K562 (cell line): ENCODE measurements at regions not wholly inside any gene's neighbourhood (a gene's known extent, or its start where the extent isn't known, plus 50 kb on each side); places are given as distances from the start of the nearest gene placed in this dataset.

ENCODE experiments used
- ATAC-seq: fragments of 200-7000 bp; cut with Tn5 transposase; 3 replicates; pipeline ENCODE4 v1.9.1; 2020; ENCODE audit warnings: moderate library complexity
- BruUV-seq: library from RNA; stranded (reverse); fragments of 400-500 nt; replicated peaks from 2 replicates; lab custom pipeline; 2021; lab: Mats Ljungman, UMichigan
- CTCF ChIA-PET: fragments of 300-600 bp; formaldehyde crosslinking; extraction: SDS; loops from one replicate; lab custom pipeline; 2021; ENCODE audit warnings: low intra/inter-chr PET ratio; lab: Yijun Ruan, JAX
- POLR2A ChIA-PET: fragments of 300-600, 350-650 bp; sonication (Branson Sonifier 250); formaldehyde crosslinking; extraction: SDS; loops from one replicate; lab custom pipeline; 2021; ENCODE audit warnings: antibody characterized with exemption, inconsistent platforms; lab: Yijun Ruan, JAX
- DNase-seq, 4 experiments: peaks; one replicate each; pipeline versions ENCODE4 v3.0.0 to v3.0.0-alpha.2; 2011 to 2018; ENCODE audit warnings: low spot score in 3 of 4, mixed read lengths in 3 of 4; ENCODE audit errors: extremely low read depth in 1 of 4
- FAIRE-seq: peaks from 2 replicates; lab custom pipeline; 2011; peaks lifted over from hg19 to GRCh38; lab: Jason Lieb, UNC
- H2AFZ ChIP-seq: 2 replicates; pipeline ENCODE4 v1.6.0; 2011; ENCODE audit warnings: low read depth, low read length, control low read depth, inconsistent platforms
- H3K27ac ChIP-seq: fragments of 200-600 bp; 3 replicates; pipeline ENCODE4 v1.8.0; 2011; ENCODE audit warnings: low read depth, mild to moderate bottlenecking, control low read depth, inconsistent platforms, low read length, moderate library complexity, mixed read lengths; ENCODE audit errors: extremely low read depth
- H3K27me3 ChIP-seq, 2 experiments: fragments of 300-600 bp in 1 of 2; 2 replicates in 1 of 2; 3 replicates in 1 of 2; pipeline versions ENCODE4 v1.6.0 to v1.8.0; 2011; ENCODE audit warnings: inconsistent platforms in 2 of 2, low read length in 2 of 2, mild to moderate bottlenecking in 1 of 2, mixed read lengths in 1 of 2, moderate library complexity in 1 of 2; ENCODE audit not compliant: control insufficient read depth in 2 of 2, insufficient read depth in 2 of 2
- H3K36me3 ChIP-seq: fragments of 300-600 bp; 3 replicates; pipeline ENCODE4 v1.8.0; 2011; ENCODE audit warnings: mild to moderate bottlenecking, low read length, inconsistent platforms; ENCODE audit not compliant: control insufficient read depth, insufficient read depth
- H3K4me1 ChIP-seq, 2 experiments: fragments of 200-600 bp in 1 of 2; replicated peaks in 1 of 2; 2 replicates in 1 of 2; 3 replicates in 1 of 2; pipeline versions ENCODE4 v1.5.1 to v1.8.0; 2011; ENCODE audit warnings: inconsistent platforms in 2 of 2, low read length in 2 of 2, mild to moderate bottlenecking in 1 of 2, mixed read lengths in 1 of 2, moderate library complexity in 1 of 2; ENCODE audit not compliant: control insufficient read depth in 2 of 2, insufficient read depth in 2 of 2
- H3K4me2 ChIP-seq: 2 replicates; pipeline ENCODE4 v1.6.1; 2011; ENCODE audit warnings: low read length, control low read depth, inconsistent platforms, mixed read lengths; ENCODE audit not compliant: insufficient read depth
- H3K4me3 ChIP-seq: fragments of 200-600 bp; sonication (generic), shearing (Covaris generic); 2 replicates; pipeline ENCODE4 v1.5.1; 2016; ENCODE audit warnings: control low read depth, inconsistent platforms
- H3K79me2 ChIP-seq: fragments of 200-600 bp; 3 replicates; pipeline ENCODE4 v1.8.0; 2011; ENCODE audit warnings: low read length, inconsistent platforms; ENCODE audit not compliant: control insufficient read depth, insufficient read depth
- H3K9ac ChIP-seq, 2 experiments: 2 replicates each; pipeline versions ENCODE4 v1.6.0 to v1.6.1; 2011; ENCODE audit warnings: low read depth in 2 of 2, low read length in 2 of 2, control low read depth in 1 of 2, inconsistent platforms in 1 of 2, mild to moderate bottlenecking in 1 of 2, mixed read lengths in 1 of 2; ENCODE audit not compliant: insufficient read depth in 1 of 2
- H3K9me1 ChIP-seq: one replicate; pipeline ENCODE4 v1.6.0; 2011; ENCODE audit warnings: inconsistent platforms, mild to moderate bottlenecking, low read length, moderate library complexity; ENCODE audit not compliant: control insufficient read depth, insufficient read depth
- H3K9me3 ChIP-seq: replicated peaks from 2 replicates; pipeline ENCODE4 v1.5.1; 2011; ENCODE audit warnings: low read depth, low read length, inconsistent platforms; ENCODE audit not compliant: control insufficient read depth, insufficient read depth
- H4K20me1 ChIP-seq: replicated peaks from 2 replicates; pipeline ENCODE4 v1.6.1; 2011; ENCODE audit warnings: low read length, inconsistent platforms, mixed read lengths; ENCODE audit not compliant: control insufficient read depth, insufficient read depth
- C11orf30 ChIP-seq: fragments of 450-650 bp; IDR thresholded peaks from 2 replicates; pipeline ENCODE4 v1.6.1; 2016; ENCODE audit warnings: low read depth, mild to moderate bottlenecking
- EHMT2 ChIP-seq: fragments of 450-650 bp; IDR thresholded peaks from 2 replicates; pipeline ENCODE4 v1.6.1; 2018; ENCODE audit warnings: antibody characterized with exemption
- IRF2 ChIP-seq: sonication (generic); formaldehyde crosslinking; IDR thresholded peaks from 2 replicates; pipeline ENCODE4 v1.8.1; 2022; ENCODE audit warnings: mild to moderate bottlenecking, missing genetic modification reagents
- MEIS2 ChIP-seq: fragments of 450-650 bp; IDR thresholded peaks from 2 replicates; pipeline ENCODE4 v1.6.1; 2014; ENCODE audit warnings: mild to moderate bottlenecking; ENCODE audit not compliant: partially characterized antibody
- NCOR1 ChIP-seq: fragments of 450-650 bp; IDR thresholded peaks from 2 replicates; pipeline ENCODE4 v1.6.1; 2016; ENCODE audit warnings: mild to moderate bottlenecking, moderate library complexity
- NR2C2 ChIP-seq, 2 experiments: fragments of 200-800 bp in 1 of 2; sonication (Bioruptor generic) in 1 of 2; sonication (generic) in 1 of 2; formaldehyde crosslinking in 1 of 2; IDR thresholded peaks; 2 replicates each; pipeline versions ENCODE4 v1.6.1 to v1.8.0; 2016 to 2022; ENCODE audit warnings: mild to moderate bottlenecking in 1 of 2, missing compliant biosample characterization in 1 of 2, missing genetic modification characterization in 1 of 2, missing genetic modification reagents in 1 of 2
- NR2F6 ChIP-seq: fragments of 450-650 bp; formaldehyde crosslinking; IDR thresholded peaks from 2 replicates; pipeline ENCODE4 v1.4.0; 2020; ENCODE audit warnings: mild to moderate bottlenecking
- PCBP1 ChIP-seq: fragments of 200-400 bp; formaldehyde crosslinking; IDR thresholded peaks from 2 replicates; pipeline ENCODE4 v1.6.1; 2018; ENCODE audit warnings: mild to moderate bottlenecking, low read depth, low read length; ENCODE audit not compliant: poor library complexity, severe bottlenecking
- PCBP2 ChIP-seq: fragments of 200-400 bp; formaldehyde crosslinking; IDR thresholded peaks from 2 replicates; pipeline ENCODE4 v1.6.1; 2018; ENCODE audit warnings: low read length, low read depth, mild to moderate bottlenecking, moderate library complexity; ENCODE audit not compliant: poor library complexity, severe bottlenecking
- TEAD4 ChIP-seq, 2 experiments: sonication (generic) in 1 of 2; formaldehyde crosslinking in 1 of 2; IDR thresholded peaks; 2 replicates each; pipeline versions ENCODE4 v1.6.1 to v1.8.0; 2012 to 2022; ENCODE audit warnings: borderline replicate concordance in 1 of 2, inconsistent platforms in 1 of 2, low read length in 1 of 2, mild to moderate bottlenecking in 1 of 2, missing genetic modification reagents in 1 of 2
- U2AF2 ChIP-seq: fragments of 200-400 bp; formaldehyde crosslinking; optimal IDR thresholded peaks from 2 replicates; pipeline ENCODE3; 2017; ENCODE audit warnings: low read depth, mild to moderate bottlenecking, low read length
- ZNF224 ChIP-seq: sonication (generic); formaldehyde crosslinking; IDR thresholded peaks from 2 replicates; pipeline ENCODE4 v1.8.0; 2022; ENCODE audit warnings: mild to moderate bottlenecking, missing genetic modification reagents
- ZNF699 ChIP-seq: fragments of 250-450 bp; sonication (Bioruptor Pico); IDR thresholded peaks from 2 replicates; pipeline ENCODE4 v1.8.0; 2021; ENCODE audit warnings: mild to moderate bottlenecking, moderate library complexity; ENCODE audit not compliant: insufficient replicate concordance
- WGBS: fragments of 100-300 bp; shearing (Covaris generic); methylation state at CpG from one replicate; pipeline ENCODE4 v1.1.6; 2016; ENCODE audit warnings: low coverage, mixed read lengths; ENCODE audit not compliant: insufficient coverage; ENCODE audit errors: missing lambda C conversion rate; 5-methylcytosine and 5-hydroxymethylcytosine counted together
- in situ Hi-C: fragments of 300-500 bp; cut with MboI; formaldehyde crosslinking; loops from 4 replicates; pipeline ENCODE4 v1.15.0; 2018; ENCODE audit warnings: inconsistent platforms, mixed read lengths
- intact Hi-C: fragments of 100-400 bp; cut with micrococcal nuclease; formaldehyde crosslinking; loops from 2 replicates; pipeline ENCODE4 v1.14.2; 2022
- TF ChIP-seq, protein P1 (sequence below): sonication (generic); formaldehyde crosslinking; IDR thresholded peaks from 2 replicates; pipeline ENCODE4 v1.9.0; 2022; ENCODE audit warnings: mild to moderate bottlenecking, missing genetic modification reagents
- TF ChIP-seq, protein P2 (sequence below): fragments of 450-650 bp; IDR thresholded peaks from 2 replicates; pipeline ENCODE4 v1.6.1; 2014; ENCODE audit warnings: low read depth, mild to moderate bottlenecking, moderate library complexity, borderline replicate concordance
- TF ChIP-seq, protein P3 (sequence below): sonication (generic); formaldehyde crosslinking; IDR thresholded peaks from 2 replicates; pipeline ENCODE4 v1.8.0; 2023; ENCODE audit warnings: missing genetic modification reagents, mild to moderate bottlenecking, borderline replicate concordance

DNA sequence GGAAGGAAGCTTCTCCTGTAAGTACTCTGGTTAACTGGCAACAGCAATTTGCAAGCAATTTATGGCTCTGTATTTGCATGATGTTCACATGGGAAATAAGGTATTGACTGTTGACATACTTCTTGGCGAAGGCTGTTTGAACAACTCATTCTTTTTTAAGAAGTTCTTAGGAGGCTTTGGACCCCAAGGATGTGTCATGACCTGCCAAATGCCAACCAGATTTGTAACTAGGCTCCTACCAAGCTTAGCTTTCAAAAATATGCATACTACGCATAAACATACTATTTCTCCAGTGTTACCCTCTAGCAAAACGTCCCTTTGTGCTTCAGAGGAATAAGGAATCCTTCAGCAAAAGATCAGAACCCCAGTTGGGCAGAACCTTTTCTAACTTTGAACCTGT, 165.2 kb upstream of the MSX2 start:
- H3K4me3 ChIP-seq: no peak overlapping the region
- in situ Hi-C loops: no loop called here
- FAIRE-seq (no peak), DNase-seq (no peak), ATAC-seq (no peak)
- no peak overlapping the region for H2AFZ ChIP-seq
- no peaks in the 10 kb centered on the region for H3K79me2 ChIP-seq
- CTCF ChIA-PET: no interaction called here
- intact Hi-C loops: no loop called here
- H3K9me1 ChIP-seq: no peaks in the 10 kb centered on the region
- H3K9me3 ChIP-seq: peaks cover 2% of the 10 kb centered on the region; the same call in 1 of the 2 replicates
- 1% methylated on average over 3 of the region's 3 CpGs for WGBS
- H3K4me2 ChIP-seq: no peak overlapping the region
- BruUV-seq: no TSS peak
- H3K9ac ChIP-seq: no peak overlapping the region
- peaks cover 7 to 21% of the 10 kb centered on the region in 2 experiments; a peak in 3 of 5 replicates for H3K27me3 ChIP-seq
- no peak overlapping the region for H3K27ac ChIP-seq
- no peaks in the 10 kb centered on the region for H4K20me1 ChIP-seq
- no peaks in the 10 kb centered on the region for H3K36me3 ChIP-seq
- no peaks in the 10 kb centered on the region for H3K4me1 ChIP-seq
- POLR2A ChIA-PET: no interaction called here
- no peak for TF ChIP-seq MEIS2
- no peak for TF ChIP-seq IRF2 (CRISPR knock-in tag)
- TF ChIP-seq U2AF2: no peak
- TF ChIP-seq PCBP1: no peak
- TF ChIP-seq C11orf30: no peak
- TF ChIP-seq TEAD4 (IDR thresholded peaks at IDR 0.05; ENCODE audit: low read length): no peak
- TF ChIP-seq TEAD4 (CRISPR knock-in tag; IDR thresholded peaks at IDR 0.05; ENCODE audit: borderline replicate concordance): no peak
- no peak for TF ChIP-seq EHMT2
- TF ChIP-seq, protein P1, sequence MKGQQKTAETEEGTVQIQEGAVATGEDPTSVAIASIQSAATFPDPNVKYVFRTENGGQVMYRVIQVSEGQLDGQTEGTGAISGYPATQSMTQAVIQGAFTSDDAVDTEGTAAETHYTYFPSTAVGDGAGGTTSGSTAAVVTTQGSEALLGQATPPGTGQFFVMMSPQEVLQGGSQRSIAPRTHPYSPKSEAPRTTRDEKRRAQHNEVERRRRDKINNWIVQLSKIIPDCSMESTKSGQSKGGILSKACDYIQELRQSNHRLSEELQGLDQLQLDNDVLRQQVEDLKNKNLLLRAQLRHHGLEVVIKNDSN (CRISPR knock-in tag): no peak
- TF ChIP-seq NR2F6 (CRISPR knock-in tag): no peak
- TF ChIP-seq, protein P2, sequence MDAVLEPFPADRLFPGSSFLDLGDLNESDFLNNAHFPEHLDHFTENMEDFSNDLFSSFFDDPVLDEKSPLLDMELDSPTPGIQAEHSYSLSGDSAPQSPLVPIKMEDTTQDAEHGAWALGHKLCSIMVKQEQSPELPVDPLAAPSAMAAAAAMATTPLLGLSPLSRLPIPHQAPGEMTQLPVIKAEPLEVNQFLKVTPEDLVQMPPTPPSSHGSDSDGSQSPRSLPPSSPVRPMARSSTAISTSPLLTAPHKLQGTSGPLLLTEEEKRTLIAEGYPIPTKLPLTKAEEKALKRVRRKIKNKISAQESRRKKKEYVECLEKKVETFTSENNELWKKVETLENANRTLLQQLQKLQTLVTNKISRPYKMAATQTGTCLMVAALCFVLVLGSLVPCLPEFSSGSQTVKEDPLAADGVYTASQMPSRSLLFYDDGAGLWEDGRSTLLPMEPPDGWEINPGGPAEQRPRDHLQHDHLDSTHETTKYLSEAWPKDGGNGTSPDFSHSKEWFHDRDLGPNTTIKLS: no peak
- TF ChIP-seq NR2C2 (CRISPR knock-in tag; IDR thresholded peaks at IDR 0.05): no peak
- TF ChIP-seq NR2C2 (tag; IDR thresholded peaks at IDR 0.05): no peak
- no peak for TF ChIP-seq ZNF699 (CRISPR knock-in tag)
- TF ChIP-seq NCOR1: no peak
- no peak for TF ChIP-seq PCBP2
- TF ChIP-seq, protein P3, sequence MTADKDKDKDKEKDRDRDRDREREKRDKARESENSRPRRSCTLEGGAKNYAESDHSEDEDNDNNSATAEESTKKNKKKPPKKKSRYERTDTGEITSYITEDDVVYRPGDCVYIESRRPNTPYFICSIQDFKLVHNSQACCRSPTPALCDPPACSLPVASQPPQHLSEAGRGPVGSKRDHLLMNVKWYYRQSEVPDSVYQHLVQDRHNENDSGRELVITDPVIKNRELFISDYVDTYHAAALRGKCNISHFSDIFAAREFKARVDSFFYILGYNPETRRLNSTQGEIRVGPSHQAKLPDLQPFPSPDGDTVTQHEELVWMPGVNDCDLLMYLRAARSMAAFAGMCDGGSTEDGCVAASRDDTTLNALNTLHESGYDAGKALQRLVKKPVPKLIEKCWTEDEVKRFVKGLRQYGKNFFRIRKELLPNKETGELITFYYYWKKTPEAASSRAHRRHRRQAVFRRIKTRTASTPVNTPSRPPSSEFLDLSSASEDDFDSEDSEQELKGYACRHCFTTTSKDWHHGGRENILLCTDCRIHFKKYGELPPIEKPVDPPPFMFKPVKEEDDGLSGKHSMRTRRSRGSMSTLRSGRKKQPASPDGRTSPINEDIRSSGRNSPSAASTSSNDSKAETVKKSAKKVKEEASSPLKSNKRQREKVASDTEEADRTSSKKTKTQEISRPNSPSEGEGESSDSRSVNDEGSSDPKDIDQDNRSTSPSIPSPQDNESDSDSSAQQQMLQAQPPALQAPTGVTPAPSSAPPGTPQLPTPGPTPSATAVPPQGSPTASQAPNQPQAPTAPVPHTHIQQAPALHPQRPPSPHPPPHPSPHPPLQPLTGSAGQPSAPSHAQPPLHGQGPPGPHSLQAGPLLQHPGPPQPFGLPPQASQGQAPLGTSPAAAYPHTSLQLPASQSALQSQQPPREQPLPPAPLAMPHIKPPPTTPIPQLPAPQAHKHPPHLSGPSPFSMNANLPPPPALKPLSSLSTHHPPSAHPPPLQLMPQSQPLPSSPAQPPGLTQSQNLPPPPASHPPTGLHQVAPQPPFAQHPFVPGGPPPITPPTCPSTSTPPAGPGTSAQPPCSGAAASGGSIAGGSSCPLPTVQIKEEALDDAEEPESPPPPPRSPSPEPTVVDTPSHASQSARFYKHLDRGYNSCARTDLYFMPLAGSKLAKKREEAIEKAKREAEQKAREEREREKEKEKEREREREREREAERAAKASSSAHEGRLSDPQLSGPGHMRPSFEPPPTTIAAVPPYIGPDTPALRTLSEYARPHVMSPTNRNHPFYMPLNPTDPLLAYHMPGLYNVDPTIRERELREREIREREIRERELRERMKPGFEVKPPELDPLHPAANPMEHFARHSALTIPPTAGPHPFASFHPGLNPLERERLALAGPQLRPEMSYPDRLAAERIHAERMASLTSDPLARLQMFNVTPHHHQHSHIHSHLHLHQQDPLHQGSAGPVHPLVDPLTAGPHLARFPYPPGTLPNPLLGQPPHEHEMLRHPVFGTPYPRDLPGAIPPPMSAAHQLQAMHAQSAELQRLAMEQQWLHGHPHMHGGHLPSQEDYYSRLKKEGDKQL (CRISPR knock-in tag): no peak
- no peak for TF ChIP-seq ZNF224 (CRISPR knock-in tag)
